Progenitor cell of endocrine pancreas (in vitro differentiated cells): ENCODE measurements at regions not wholly inside any gene's neighbourhood (a gene's known extent, or its start where the extent isn't known, plus 50 kb on each side); places are given as distances from the start of the nearest gene placed in this dataset.
"Not testable (repeated sequence)": the region's sequence is repeated elsewhere in the genome, so short reads cannot be mapped to it uniquely, and the experiment has no call there.

Experiments
- DNase-seq: peaks from one replicate; pipeline ENCODE4 v3.0.0; 2021; ENCODE audit warnings: low spot score; ENCODE audit not compliant: unreplicated experiment
- H3K27ac Mint-ChIP-seq: 2 replicates; pipeline ENCODE4 v1.8.0; 2021; ENCODE audit warnings: mild to moderate bottlenecking, moderate library complexity, mixed read lengths
- H3K27me3 Mint-ChIP-seq: 2 replicates; pipeline ENCODE4 v1.8.0; 2021; ENCODE audit warnings: mixed read lengths
- H3K36me3 Mint-ChIP-seq: 2 replicates; pipeline ENCODE4 v1.8.0; 2022; ENCODE audit warnings: mixed read lengths; ENCODE audit not compliant: insufficient read depth
- H3K4me1 Mint-ChIP-seq: 2 replicates; pipeline ENCODE4 v1.8.0; 2021; ENCODE audit warnings: low read depth, mixed read lengths
- H3K4me3 Mint-ChIP-seq: 2 replicates; pipeline ENCODE4 v1.8.0; 2021; ENCODE audit warnings: low read depth, mild to moderate bottlenecking, moderate library complexity, mixed read lengths
- H3K9me3 Mint-ChIP-seq: 2 replicates; pipeline ENCODE4 v1.8.0; 2021; ENCODE audit warnings: low read depth, mixed read lengths
- CTCF ChIP-seq: fragments of 200-600 bp; sonication (generic); IDR thresholded peaks from one replicate; pipeline ENCODE4 v1.5.0; 2021; ENCODE audit warnings: antibody characterized with exemption, mild to moderate bottlenecking; ENCODE audit not compliant: unreplicated experiment

DNA sequence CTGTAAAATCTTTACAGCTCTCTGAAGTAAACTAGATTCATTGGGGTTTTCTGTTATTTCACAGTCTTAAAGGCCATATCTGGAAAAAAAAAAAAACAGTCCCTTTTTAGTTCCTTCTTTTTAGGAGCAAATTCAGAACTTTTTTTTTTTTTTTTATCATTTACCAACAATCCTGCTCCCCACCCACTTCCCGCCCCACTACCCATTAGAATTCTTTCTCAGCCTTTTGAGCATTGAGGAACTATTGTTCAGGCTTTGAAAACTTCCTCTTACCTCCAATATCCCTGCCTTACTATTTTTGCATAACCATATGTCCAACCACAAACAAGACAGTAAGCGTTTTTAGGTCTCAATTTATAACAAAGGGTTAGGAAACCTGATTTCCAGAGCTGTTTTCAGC is 330.1 kb downstream of the PLPP3 start:
- no peaks in the 10 kb centered on the region for H3K27me3 Mint-ChIP-seq
- no peak for DNase-seq
- TF ChIP-seq CTCF = no peak
- no peaks in the 10 kb centered on the region for H3K9me3 Mint-ChIP-seq
- peaks cover 2% of the 10 kb centered on the region for H3K4me1 Mint-ChIP-seq
- H3K27ac Mint-ChIP-seq = no peak overlapping the region
- H3K4me3 Mint-ChIP-seq = no peak overlapping the region
- H3K36me3 Mint-ChIP-seq = no peaks in the 10 kb centered on the region

GRCh38 chr1:56248138-56248537 is 331.2 kb downstream of the PLPP3 start:
- Mint-ChIP-seq H3K27ac (no peak overlapping the region), H3K4me1 (no peaks in the 10 kb centered on the region), H3K36me3 (no peaks in the 10 kb centered on the region), H3K4me3 (no peak overlapping the region), H3K27me3 (no peaks in the 10 kb centered on the region), H3K9me3 (no peaks in the 10 kb centered on the region)
- DNase-seq = no peak
- TF ChIP-seq CTCF = no peak

GRCh38 chr1:56246726-56247125 is 332.6 kb downstream of the PLPP3 start:
- not testable (repeated sequence) for H3K27me3 Mint-ChIP-seq, H3K4me3 Mint-ChIP-seq, H3K36me3 Mint-ChIP-seq, H3K27ac Mint-ChIP-seq, H3K4me1 Mint-ChIP-seq, DNase-seq, H3K9me3 Mint-ChIP-seq

DNA sequence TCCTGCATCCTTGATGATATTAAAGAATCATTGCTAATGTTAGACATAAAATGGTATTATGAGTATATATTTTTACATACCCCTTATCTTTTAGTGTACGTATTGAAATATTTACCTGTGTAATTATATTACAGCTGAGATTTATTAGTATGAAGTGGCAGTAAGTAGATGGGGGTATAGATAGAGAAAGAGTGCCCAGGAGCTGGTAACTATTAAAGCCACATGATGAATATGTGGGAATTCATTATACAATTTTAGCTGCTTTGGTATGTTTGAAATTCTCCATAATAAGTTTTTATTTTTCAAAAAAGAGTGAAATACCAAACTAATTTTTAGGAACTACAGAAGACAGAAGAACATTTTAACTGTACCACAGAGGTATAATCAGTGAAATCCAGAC is 339.0 kb downstream of the PLPP3 start:
- no peak for TF ChIP-seq CTCF
- Mint-ChIP-seq H3K4me3 (no peak overlapping the region), H3K36me3 (peaks cover 4% of the 10 kb centered on the region), H3K27ac (no peak overlapping the region), H3K4me1 (no peaks in the 10 kb centered on the region), H3K27me3 (no peaks in the 10 kb centered on the region), H3K9me3 (peaks cover 9% of the 10 kb centered on the region)
- no peak for DNase-seq

DNA sequence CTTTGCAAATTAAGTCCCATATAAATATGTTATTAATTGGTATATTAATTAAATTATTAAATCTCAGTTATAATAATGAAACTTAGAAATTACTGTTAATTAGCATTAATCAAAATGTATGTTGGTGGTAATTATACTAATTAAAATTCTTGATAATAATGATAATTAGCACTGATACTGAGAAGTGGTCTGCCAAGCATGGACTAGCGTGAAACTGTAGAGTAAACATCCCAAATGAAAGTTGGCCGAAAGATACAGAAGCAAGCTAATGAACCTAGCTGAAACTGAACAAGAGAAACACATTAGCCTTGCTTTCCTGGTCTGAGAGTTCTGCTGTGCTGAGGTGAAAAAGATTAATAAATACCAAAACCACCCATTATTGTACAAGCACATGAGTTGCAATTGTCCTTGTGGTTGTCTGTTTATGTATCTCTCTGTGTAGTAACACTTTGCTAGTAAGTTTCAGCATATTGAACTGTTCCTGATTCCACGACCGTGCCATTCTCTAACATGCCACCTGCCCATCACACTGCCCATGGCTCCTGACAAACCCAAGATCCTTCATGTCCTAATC is 341.8 kb downstream of the PLPP3 start:
- no peak overlapping the region for H3K27ac Mint-ChIP-seq
- no peak for DNase-seq
- TF ChIP-seq CTCF = no peak
- peaks cover 5% of the 10 kb centered on the region for H3K9me3 Mint-ChIP-seq
- H3K4me1 Mint-ChIP-seq = no peaks in the 10 kb centered on the region
- H3K4me3 Mint-ChIP-seq = no peak overlapping the region
- H3K27me3 Mint-ChIP-seq = no peaks in the 10 kb centered on the region
- H3K36me3 Mint-ChIP-seq = peaks cover 2% of the 10 kb centered on the region

DNA sequence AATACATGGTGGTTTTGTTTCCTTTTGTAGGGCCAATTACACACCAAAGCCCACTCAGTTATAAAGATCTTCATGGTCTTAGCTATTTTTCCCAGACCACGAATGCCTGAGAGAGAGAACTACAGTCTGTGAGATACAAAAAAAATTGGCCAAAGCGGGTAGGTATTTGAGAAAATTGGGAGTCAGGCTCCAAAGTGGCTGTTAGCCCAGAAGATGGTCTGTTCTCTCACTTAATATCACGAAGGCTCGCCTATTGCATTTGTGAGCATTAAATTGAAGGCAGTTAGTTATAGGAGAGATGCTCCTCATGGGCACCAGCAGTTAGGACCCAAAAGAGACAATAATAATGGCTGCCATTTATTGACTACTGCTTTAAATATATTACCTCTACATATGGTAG is 342.7 kb downstream of the PLPP3 start:
- H3K9me3 Mint-ChIP-seq = peaks cover 5% of the 10 kb centered on the region
- no peaks in the 10 kb centered on the region for H3K4me1 Mint-ChIP-seq
- H3K27ac Mint-ChIP-seq = no peak overlapping the region
- DNase-seq = no peak
- no peak for TF ChIP-seq CTCF
- H3K27me3 Mint-ChIP-seq = peaks cover 2% of the 10 kb centered on the region
- H3K36me3 Mint-ChIP-seq = peaks cover 2% of the 10 kb centered on the region
- no peak overlapping the region for H3K4me3 Mint-ChIP-seq
